Germinal center (tissue), 1 donor: ENCODE measurements at regions not wholly inside any gene's neighbourhood (a gene's known extent, or its start where the extent isn't known, plus 50 kb on each side); places are given as distances from the start of the nearest gene placed in this dataset.
"Not testable (repeated sequence)": the region's sequence is repeated elsewhere in the genome, so short reads cannot be mapped to it uniquely, and the experiment has no call there.

Source experiments
- DNase-seq: peaks from one replicate; pipeline ENCODE4 v3.0.0; 2012; ENCODE audit warnings: mixed read lengths, low spot score

DNA sequence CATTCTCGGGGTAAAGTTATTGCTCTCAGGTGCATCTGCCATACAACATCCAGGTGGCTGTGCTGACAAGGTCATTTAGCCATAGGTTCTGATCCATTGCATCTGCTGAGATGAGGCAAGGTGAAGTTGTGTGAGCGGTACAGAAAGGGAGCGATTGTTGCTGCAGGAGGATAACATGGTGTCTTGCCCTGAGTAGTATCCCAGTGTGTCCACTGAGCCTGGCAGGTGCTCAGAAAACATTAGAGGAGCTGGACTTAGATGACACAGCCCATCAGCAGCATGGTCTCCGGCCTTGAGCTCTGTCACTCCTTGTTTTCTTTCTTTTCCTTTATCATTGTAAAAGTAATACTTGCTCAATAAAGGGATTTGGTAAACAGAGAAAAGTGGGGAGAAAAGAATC lies 161.1 kb upstream of the ATP10A start:
- DNase-seq, result no peak

DNA sequence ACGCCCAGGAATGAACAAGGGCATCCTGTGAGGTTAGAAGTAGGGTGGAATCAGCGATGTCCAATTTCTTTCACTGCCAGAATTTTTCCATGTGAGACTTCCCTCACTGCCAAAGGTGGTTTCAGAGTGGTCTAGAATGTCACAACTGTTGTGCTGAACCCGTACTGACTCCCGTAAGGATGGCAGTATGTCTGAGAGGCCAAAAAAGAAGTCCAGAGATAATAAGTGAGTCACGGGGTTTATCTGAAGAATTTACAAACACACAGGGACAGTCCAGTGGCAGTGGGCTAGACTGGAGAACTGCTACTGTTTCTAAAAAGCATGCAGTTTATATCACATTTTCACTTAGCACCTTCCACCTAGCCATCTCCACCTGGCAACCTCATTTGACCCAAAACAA lies 160.6 kb upstream of the ATP10A start:
- no peak for DNase-seq

DNA sequence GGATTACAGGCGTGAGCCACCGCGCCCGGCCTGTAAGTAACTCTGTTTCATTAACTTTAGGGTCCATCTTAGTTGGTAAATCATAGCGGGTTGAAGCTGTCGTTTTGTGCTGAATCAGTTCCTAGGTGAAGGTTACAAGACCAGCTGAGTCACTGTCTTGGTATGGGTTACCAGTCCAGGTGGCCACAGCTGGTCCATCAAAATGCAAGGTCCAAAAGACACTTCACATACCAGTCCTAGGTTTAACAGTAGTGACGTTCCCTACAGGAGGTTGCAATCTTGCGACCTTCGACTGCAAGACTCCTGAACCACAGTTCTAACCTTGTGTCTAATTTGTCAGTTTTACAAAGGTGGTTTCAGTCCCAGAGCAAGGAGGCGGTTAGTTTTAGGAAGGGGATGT lies 160.1 kb upstream of the ATP10A start:
- no peak for DNase-seq

DNA sequence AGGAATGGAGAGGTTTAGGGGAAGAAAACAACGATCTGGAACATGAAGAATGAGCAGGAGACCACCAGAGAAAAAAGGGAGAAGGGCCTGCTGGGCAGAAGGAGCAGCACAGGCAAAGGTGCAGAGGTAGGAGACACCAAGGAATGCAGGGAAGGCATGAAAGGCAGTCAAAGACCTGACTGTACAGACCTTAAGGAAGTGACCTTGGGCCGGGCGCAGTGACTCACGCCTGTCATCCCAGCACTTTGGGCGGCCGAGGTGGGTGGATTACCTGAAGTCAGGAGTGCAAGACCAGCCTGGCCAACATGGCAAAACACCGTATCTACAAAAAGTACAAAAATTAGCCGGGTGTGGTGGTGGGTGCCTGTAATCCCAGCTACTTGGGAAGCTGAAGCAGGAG lies 157.7 kb upstream of the ATP10A start:
- no peak for DNase-seq

DNA sequence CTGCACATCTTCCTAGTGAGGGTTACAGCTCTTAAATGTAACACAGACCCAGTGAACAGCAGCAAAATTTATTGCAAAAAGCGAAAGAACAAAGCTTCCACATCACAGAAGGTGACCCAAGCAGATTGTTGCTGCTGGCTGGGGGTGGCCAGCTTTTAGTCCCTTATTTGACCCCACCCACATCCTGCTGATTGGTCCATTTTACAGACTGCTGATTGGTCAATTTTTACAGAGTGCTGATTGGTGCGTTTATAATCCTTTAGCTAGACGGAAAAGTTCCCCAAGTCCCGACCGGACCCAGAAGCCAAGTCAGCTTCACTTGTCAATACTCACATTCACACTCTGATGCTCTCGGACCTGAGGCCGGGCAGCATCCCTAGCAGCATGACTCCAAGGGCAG lies 154.5 kb upstream of the ATP10A start:
- no peak for DNase-seq

DNA sequence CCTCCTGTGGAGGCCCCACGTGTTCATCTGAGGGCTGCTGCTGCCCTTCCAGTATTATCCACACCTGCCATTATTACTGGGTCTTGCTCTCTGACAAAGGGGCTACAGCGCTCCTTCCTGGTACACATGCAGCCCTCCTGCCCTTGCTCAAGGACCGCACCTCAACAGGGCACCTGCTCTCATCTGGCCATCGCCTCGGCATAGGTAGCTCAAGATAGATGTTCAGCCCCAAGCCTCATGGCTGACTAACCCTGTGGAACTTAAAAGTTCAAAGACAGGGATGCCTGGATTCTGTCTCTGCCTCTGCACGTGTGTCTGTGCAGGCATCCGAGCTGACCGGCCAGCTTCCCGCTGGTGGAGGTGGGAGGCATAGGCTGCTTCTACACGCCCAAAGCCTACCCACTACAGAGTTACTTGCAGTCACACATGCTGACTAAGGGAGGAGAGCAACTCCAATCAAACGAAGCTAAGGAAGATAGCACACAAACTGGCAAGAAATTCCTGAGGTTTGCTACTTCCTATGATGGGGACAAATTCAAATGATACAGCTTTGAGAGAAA lies 152.5 kb upstream of the ATP10A start:
- no peak for DNase-seq

DNA sequence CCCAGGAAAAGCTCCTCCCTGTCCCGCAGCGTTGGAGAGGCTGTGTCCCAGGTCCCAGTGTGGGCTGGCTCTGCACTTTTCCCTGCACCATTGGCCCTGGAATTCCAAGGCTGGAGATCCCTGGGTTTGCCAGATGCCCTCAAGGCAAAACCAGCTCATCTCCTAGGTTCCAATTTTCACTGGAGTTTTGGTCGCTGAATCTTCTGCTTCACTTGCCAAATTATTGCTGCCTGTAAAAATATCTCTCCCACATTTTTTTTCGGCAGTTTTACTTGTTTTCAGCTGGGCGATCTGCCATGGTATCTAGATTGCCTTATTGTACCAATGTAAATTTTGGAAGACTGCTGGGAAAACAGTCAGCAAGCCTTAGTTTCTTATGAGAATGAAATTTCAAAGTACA lies 150.9 kb upstream of the ATP10A start:
- no peak for DNase-seq

DNA sequence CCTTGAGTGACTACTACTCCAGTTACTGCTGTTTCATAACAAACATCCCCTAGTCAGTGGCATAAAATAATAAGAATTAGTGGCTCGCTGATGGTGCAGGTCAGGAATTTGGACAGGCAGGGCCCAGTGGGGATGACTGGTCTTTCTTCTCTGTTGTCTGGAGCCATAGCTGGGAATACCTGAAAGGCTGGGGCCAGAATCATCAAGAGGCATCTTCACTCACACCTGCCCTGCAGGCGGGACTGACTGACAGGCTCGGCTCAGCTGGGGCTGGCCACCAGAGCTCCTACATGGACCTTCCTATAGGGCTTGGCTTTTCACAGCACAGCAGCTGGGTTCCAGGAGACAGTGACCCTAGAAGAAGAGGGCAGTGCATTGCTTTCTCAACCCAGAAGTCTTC lies 148.8 kb upstream of the ATP10A start:
- no peak for DNase-seq

DNA sequence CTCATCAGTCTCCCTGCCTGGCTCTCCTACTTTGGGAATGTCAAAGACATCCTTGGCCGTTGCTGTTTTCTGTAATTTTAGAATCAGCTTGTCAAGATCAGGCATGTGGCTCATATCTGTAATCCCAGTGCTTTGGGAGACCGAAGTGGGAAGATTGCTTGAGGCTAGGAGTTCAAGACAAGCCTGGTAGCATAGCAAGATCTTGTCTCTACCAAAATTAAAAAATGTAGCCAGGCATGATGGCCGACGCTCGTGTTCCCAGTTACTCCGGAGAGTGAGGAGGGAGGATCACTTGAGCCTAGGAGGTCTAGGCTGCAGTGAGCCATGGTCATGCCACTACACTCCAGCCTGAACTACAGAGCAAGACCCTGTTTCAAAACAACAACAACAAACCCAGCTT lies 144.0 kb upstream of the ATP10A start:
- no peak for DNase-seq

DNA sequence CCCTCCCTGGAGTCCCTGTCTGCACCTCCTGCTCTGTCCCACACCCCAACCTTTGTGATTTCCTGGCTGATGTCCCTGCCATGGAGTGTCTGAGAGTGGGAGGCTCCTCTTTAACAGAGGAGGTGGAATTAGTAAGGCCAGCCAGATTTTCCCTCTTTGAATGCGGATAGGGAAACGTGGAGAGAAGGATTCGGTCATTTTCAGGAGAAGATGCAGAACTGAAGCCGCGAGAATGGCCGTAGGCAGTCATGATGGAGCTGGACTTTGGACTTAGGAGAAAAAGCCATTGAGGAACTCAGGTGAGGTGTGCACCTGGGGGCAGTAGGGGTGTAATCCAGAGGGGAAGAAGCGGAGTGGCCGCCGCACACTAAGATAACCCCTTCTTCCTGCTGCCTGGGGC lies 138.1 kb upstream of the ATP10A start:
- no peak for DNase-seq

DNA sequence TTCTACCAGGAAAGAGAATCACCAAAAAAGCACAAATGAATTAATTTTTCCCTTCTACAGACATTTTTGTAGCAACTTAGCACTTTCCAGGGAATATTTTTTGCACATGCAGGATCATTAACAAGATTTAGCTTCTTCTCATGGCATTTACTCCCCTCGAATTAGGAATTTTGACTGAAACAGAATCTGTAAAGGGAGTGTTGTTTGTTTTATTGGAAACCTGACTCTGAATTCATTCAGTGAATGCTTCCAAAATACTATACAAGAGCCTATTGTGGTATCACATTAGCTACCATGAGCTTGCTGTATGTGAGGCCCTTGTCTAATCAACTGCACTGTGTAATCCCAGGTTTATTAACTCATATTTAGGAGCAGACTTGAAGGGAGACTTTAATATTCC lies 130.4 kb upstream of the ATP10A start:
- no peak for DNase-seq

DNA sequence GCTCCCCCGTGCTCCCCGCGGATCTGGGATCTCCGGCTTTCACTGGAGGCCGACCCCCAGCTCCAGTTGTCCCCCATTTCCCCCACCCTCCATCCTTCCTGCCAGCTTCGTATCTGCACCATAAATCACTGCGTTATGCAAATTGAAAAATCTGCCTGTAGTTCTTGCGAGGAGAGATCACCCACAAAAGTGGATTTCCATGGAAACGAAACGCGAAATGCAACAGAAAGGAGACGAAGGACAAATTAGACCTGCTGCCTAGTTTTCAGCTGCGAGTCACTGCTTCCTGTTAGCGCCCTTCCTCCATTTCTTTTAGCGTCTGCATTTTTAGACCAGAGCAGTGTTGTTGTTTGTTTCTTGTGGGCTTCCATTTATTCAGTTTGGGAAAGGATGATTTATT lies 127.1 kb upstream of the ATP10A start:
- no peak for DNase-seq

DNA sequence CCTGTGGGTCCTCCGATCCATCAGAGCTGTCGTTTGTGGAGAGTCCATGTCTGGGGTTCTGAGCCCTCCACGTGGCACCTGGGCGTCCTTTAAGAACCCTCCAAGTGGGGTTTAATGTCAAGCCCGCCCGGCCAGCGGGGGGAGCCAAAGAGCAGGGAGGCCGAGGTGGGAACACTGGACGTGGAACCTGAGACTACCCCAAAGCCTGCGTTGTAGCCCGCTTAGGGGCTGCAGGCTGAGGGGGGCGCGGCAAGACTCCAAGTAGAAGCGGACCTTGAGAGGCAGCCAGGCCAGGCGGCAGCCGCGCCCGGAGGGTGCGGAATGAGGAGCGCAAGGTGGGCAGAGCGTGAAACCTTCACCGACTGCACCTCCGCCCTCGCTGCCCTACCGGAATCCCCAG lies 126.2 kb upstream of the ATP10A start:
- DNase-seq, result no peak

DNA sequence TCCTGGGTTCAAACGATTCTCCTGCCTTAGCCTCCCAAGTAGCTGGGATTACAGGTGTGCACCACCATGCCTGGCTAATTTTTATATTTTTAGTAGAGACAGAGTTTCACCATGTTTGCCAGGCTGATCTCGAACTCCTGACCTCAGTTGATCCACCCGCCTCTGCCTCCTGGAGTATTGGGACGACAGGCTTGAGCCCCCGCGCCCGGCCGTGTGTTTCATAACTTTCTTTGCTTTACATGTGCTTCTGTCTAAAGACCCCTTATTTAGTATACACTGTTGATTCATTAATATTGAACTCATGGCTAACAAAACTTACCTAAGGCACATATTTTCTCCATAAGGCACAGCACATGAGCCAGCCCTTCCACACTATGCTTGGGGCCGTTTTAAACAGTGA lies 125.6 kb upstream of the ATP10A start:
- DNase-seq, result not testable (repeated sequence)

DNA sequence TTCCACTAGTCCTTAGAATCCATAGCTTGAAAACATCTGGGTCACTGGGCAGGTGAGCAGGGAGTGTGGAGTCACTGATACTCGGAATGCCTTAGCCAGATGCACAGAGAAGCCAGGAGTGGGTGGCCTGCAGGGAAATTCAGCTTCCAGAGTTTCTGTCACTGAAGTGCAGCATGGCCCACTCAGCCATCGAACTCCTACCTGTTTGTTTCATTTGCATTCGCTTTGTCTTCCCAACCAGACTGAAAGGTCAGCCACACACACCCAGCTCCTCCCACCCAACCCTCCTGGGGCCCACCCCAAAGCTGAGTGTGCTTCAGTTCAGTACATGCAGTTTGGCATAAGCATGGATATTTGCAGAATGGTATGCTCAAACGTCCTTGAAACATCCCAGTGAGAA lies 124.5 kb upstream of the ATP10A start:
- DNase-seq, result no peak

DNA sequence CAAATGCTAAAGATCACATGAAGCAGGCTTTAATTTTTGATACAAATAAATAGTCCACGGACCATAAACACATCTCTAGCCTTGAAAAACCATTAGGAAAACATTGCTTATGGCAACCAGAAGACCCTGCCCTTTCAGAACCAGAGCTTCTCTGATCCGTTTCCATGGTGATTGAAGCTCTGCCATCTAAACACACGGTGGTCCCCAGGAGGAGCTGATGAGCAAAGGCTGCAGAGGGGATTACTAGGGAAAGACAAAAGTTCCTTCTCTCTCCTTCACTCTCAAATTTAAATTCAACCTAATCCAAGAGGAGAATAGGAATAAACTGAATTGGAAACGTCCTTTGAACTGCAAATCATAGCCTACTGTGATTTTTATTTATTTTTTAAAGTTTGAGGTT lies 122.0 kb upstream of the ATP10A start:
- DNase-seq, result no peak

DNA sequence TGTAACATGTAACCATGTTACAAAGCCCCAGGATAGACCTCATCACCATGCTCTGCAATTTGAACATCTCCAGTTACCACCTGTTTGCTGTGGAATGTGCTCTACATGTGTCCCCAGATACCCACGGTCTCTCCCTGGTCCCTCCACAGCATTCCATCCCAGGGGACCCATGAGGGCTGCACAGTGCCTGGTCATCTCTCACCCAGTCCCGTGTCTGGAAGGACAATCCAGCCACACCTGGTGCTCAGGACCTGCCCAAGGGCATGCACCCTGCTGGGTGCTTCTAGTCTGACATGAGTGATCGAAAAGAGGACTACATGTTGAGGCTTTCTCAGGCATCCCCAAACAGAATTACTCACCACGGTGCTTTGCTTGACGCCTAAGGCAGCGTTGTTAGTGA lies 119.6 kb upstream of the ATP10A start:
- no peak for DNase-seq

DNA sequence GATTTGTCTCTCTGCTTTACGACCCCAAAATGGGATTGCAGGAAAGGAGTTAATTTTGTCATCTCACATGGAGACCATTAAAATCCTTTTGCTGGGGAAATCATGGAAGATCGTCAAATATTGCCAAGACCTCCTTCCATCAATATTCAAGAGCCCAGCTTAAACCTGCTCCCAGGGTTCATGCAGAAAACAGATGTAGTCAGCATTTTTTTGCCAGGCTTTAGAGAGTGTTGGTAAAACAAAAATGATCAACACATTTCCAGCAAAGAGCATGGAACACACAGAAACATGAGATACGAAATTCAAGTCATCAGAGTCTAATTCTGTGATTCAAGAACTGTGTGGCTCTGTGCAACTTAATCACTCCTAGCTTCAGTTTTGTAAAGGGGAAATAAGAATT lies 118.0 kb upstream of the ATP10A start:
- DNase-seq, result no peak

DNA sequence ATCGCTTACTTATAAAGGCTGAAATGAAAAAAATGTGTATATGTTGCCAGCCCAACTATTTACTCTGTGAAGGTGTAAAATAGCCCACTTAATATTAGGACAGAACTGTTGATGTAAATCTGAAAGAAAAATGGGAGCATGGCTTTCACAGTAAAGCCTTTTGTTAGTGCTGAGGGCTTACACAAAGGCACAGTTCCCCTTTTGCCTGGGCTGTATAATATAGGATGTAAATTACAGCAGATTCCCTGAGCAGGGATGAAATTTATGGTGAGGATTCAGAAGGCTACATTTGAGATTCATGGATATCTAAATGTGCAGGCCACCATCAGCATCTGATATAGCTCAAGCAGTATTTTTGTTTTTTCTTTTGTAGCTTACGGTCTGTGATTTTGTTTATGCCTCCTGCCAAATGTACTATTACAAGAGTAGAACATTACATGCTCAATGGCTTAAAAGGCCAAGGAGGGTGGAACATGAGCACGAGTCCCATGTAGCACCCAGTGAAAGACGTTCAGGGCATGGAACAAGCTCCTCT lies 109.1 kb upstream of the ATP10A start:
- no peak for DNase-seq

DNA sequence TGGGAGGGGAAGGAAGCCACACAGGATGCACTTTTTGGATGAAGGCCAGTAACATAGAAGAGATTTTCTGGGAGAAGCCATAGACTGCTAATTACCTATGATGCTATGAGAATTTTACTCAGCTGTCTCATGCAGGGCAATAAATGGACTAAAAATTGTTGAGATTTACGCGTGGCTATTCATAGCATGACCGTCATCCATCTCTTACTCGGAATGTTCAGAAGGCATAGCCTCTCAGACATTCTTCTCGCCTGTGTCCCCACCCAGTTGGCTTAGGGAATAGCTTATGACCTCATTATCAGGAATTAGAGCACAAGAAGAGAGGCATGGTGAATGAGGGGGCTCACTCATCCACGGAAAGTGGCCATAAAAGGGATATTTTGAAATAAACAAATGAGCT lies 107.9 kb upstream of the ATP10A start:
- no peak for DNase-seq

DNA sequence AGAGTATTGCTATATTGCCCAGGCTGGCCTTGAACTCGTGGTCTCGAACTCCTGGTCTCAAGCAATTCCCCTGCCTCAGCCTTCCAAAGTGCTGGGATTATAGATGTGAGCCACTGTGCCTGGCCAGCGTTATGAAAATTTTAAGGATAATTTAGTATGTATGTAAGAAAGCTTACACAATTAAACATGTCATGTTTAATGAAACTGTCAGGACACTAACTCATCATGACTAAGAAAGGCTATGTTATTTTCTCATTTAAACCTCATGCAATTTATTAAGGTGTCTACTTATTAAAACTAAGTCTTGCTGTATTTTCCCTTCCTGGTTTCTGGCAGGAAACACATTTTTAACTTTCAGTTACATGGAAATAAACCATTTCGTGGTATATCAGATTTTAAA lies 106.8 kb upstream of the ATP10A start:
- DNase-seq, result no peak

DNA sequence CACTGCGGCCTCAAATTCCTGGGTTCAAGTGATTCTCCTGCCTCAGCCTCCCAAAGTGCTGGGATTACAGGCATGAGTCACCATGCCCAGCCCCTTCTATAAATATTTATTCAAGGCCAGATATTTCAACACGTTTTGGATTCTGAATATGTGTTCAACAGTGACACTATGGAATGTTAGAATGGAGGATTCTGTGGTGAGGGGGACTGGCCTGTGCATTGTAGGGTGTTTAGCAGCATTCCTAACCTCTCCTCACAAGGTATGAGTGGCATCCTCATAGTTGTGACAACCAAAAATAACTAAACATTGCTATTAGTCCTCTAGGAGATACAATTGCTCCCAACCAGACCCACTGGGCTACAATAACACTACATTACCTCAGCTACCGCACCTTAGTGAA lies 104.0 kb upstream of the ATP10A start:
- no peak for DNase-seq

DNA sequence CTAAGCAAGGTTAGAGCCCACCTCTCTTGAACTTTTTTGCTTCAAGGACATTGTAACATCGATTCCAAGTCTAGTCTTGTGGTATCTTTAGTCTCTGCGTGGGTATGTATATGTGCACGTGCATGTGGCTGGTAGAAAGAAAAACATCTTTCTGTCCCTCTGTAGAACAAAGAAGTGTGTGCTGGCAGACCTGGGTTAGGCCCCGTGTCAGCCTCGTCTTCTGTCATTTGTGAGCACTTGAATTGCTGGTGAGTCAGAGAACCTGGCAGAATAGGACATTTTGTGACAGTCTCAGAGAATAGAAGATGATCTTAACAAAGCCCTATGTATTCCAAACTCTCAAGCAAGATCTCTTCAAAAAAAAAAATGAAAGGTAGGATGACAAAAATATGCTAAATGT lies 102.2 kb upstream of the ATP10A start:
- DNase-seq, result no peak

DNA sequence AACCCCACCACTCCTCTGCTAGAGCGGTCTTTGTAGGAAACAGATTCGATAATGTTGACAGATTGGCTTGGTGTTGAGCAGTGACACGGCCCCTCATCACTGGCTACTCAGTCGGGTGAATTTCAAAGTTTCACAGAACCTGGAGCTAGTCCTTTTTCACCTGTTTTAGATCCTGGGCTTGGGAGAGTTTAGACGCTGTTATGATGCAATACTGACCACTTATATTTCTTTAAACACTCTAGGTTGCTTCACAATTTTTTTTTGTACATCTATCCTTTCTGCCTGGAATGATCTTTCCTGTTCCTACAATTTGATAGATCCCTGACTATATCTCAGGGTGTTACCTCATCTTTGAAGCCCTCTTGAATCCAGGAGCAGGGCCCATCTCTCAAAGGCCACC lies 97.1 kb upstream of the ATP10A start:
- no peak for DNase-seq

DNA sequence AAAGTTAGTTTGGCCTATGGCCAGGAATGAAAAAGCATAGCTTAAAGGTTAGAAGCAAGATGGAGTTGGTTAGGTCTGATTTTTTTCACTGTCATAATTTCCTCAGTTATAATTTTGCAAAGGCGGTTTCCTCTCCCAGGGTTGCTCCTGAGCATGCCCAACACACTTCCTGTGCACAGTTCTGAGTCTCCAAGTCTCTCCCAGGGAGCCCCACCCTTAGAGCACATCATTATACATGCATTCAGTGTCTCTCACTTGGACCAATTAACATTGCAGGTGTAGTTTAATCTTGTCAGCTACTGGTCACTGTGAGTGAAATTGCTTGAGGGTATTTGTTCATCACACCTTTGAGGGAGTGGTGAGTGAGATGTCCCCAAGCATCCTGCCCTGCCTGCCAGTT lies 96.0 kb upstream of the ATP10A start:
- DNase-seq, result no peak
